GM12891 (cell line): ENCODE measurements at regions not wholly inside any gene's neighbourhood (a gene's known extent, or its start where the extent isn't known, plus 50 kb on each side); places are given as distances from the start of the nearest gene placed in this dataset.

Experiments used
- PAX5 ChIP-seq: IDR thresholded peaks from 2 replicates; pipeline ENCODE4 v1.6.1; 2011; ENCODE audit warnings: low read length, moderate library complexity, mild to moderate bottlenecking; ENCODE audit not compliant: insufficient read depth, severe bottlenecking
- POLR2A ChIP-seq: IDR thresholded peaks from 2 replicates; pipeline ENCODE4 v1.6.1; 2011; ENCODE audit warnings: low read depth, low read length, control low read depth
- POLR2AphosphoS5 ChIP-seq: IDR thresholded peaks from 2 replicates; pipeline ENCODE4 v1.6.1; 2011; ENCODE audit warnings: low read depth, low read length, control low read depth
- SPI1 ChIP-seq: IDR thresholded peaks from 2 replicates; pipeline ENCODE4 v1.6.1; 2011; ENCODE audit warnings: low read depth, low read length, control low read depth
- TAF1 ChIP-seq: IDR thresholded peaks from 2 replicates; pipeline ENCODE4 v1.6.1; 2011; ENCODE audit warnings: low read depth, low read length, control low read depth

GRCh38 chr16:13696017-13696416, 223.9 kb upstream of the ERCC4 start:
- TF ChIP-seq TAF1: no peak
- no peak for TF ChIP-seq POLR2A
- no peak for TF ChIP-seq POLR2AphosphoS5
- TF ChIP-seq SPI1: no peak
- TF ChIP-seq PAX5: no peak
